Astrocyte (in vitro differentiated cells and primary cell): ENCODE measurements at regions not wholly inside any gene's neighbourhood (a gene's known extent, or its start where the extent isn't known, plus 50 kb on each side); places are given as distances from the start of the nearest gene placed in this dataset.

Experiments
- CTCF ChIP-seq: IDR thresholded peaks from 2 replicates; pipeline ENCODE4 v1.5.1; 2011; ENCODE audit warnings: low read depth, mild to moderate bottlenecking, inconsistent platforms, low read length, moderate library complexity; ENCODE audit not compliant: insufficient read depth
- EZH2 ChIP-seq: IDR thresholded peaks from 2 replicates; pipeline ENCODE4 v1.6.1; 2012; ENCODE audit warnings: mild to moderate bottlenecking, low read length, inconsistent platforms; ENCODE audit not compliant: insufficient read depth

- TF ChIP-seq EZH2 (no peak), CTCF (no peak)
Measured at GRCh38 chrX:87140800-87141483, 376.7 kb upstream of the KLHL4 start.
